H9 (cell line): ENCODE measurements at regions not wholly inside any gene's neighbourhood (a gene's known extent, or its start where the extent isn't known, plus 50 kb on each side); places are given as distances from the start of the nearest gene placed in this dataset.

Experiments used
- DNase-seq: peaks from one replicate; pipeline ENCODE4 v3.0.0-alpha.2; 2017
- H2AFZ ChIP-seq: one replicate; pipeline ENCODE4 v1.6.1; 2013; ENCODE audit warnings: mild to moderate bottlenecking, low read length, control low read depth, moderate library complexity
- H2AK5ac ChIP-seq: 2 replicates; pipeline ENCODE4 v1.6.1; 2013; ENCODE audit warnings: low read length, control low read depth, mixed read lengths; ENCODE audit not compliant: insufficient read length
- H2BK120ac ChIP-seq: one replicate; pipeline ENCODE4 v1.6.1; 2013; ENCODE audit warnings: low read depth, mild to moderate bottlenecking, low read length, control low read depth, inconsistent platforms; ENCODE audit not compliant: poor library complexity, severe bottlenecking
- H2BK12ac ChIP-seq: 2 replicates; pipeline ENCODE4 v1.6.1; 2013; ENCODE audit warnings: low read length, control low read depth, mixed read lengths, low read depth; ENCODE audit not compliant: insufficient read length
- H2BK15ac ChIP-seq: 2 replicates; pipeline ENCODE4 v1.6.1; 2013; ENCODE audit warnings: low read depth, low read length, control low read depth
- H2BK20ac ChIP-seq: one replicate; pipeline ENCODE4 v1.6.1; 2013; ENCODE audit warnings: low read depth, mild to moderate bottlenecking, low read length, control low read depth, inconsistent platforms; ENCODE audit not compliant: poor library complexity, severe bottlenecking
- H2BK5ac ChIP-seq: 2 replicates; pipeline ENCODE4 v1.6.1; 2013; ENCODE audit warnings: low read length, control low read depth, mixed read lengths; ENCODE audit not compliant: insufficient read length
- H3K14ac ChIP-seq: 2 replicates; pipeline ENCODE4 v1.6.1; 2013; ENCODE audit warnings: low read length, control low read depth; ENCODE audit not compliant: insufficient read depth
- H3K18ac ChIP-seq: 2 replicates; pipeline ENCODE4 v1.6.1; 2013; ENCODE audit warnings: low read depth, mild to moderate bottlenecking, mixed read lengths, low read length, control low read depth; ENCODE audit not compliant: insufficient read length
- H3K23ac ChIP-seq: 2 replicates; pipeline ENCODE4 v1.6.1; 2013; ENCODE audit warnings: low read length, control low read depth, mixed read lengths, low read depth; ENCODE audit not compliant: insufficient read length
- H3K23me2 ChIP-seq: 2 replicates; pipeline ENCODE4 v1.6.1; 2013; ENCODE audit warnings: low read depth, mild to moderate bottlenecking, mixed read lengths, low read length, control low read depth; ENCODE audit not compliant: insufficient read length, poor library complexity, severe bottlenecking
- H3K27ac ChIP-seq: 2 replicates; pipeline ENCODE4 v1.5.1; 2013; ENCODE audit warnings: low read length, control low read depth, mixed read lengths, low read depth; ENCODE audit not compliant: insufficient read length
- H3K27me3 ChIP-seq: 2 replicates; pipeline ENCODE4 v1.6.1; 2013; ENCODE audit warnings: low read length, control low read depth, inconsistent platforms; ENCODE audit not compliant: insufficient read depth
- H3K4ac ChIP-seq: 2 replicates; pipeline ENCODE4 v1.6.1; 2013; ENCODE audit warnings: low read depth, mild to moderate bottlenecking, control low read depth, inconsistent platforms, low read length, moderate library complexity
- H3K4me1 ChIP-seq: 2 replicates; pipeline ENCODE4 v1.6.1; 2013; ENCODE audit warnings: low read length, control low read depth, inconsistent platforms; ENCODE audit not compliant: insufficient read depth
- H3K4me2 ChIP-seq: 2 replicates; pipeline ENCODE4 v1.6.1; 2013; ENCODE audit warnings: low read length, control low read depth, mixed read lengths; ENCODE audit not compliant: insufficient read length, insufficient read depth
- H3K56ac ChIP-seq: 2 replicates; pipeline ENCODE4 v1.6.1; 2013; ENCODE audit warnings: low read depth, mild to moderate bottlenecking, mixed read lengths, low read length, control low read depth; ENCODE audit not compliant: insufficient read length
- H3K79me1 ChIP-seq: 2 replicates; pipeline ENCODE4 v1.6.1; 2013; ENCODE audit warnings: low read depth, mild to moderate bottlenecking, moderate library complexity, low read length, control low read depth, inconsistent platforms; ENCODE audit not compliant: insufficient read depth, poor library complexity, severe bottlenecking
- H3K79me2 ChIP-seq: 2 replicates; pipeline ENCODE4 v1.6.1; 2013; ENCODE audit warnings: low read length, control low read depth, inconsistent platforms; ENCODE audit not compliant: insufficient read depth
- H3K9ac ChIP-seq: 2 replicates; pipeline ENCODE4 v1.6.1; 2013; ENCODE audit warnings: low read length, control low read depth, mixed read lengths; ENCODE audit not compliant: insufficient read length; ENCODE audit errors: extremely low read depth
- H3K9me3 ChIP-seq: one replicate; pipeline ENCODE4 v1.6.1; 2013; ENCODE audit warnings: low read depth, low read length, inconsistent platforms; ENCODE audit not compliant: control insufficient read depth
- H3T11ph ChIP-seq: one replicate; pipeline ENCODE4 v1.6.1; 2013; ENCODE audit warnings: mild to moderate bottlenecking, low read length, control low read depth, inconsistent platforms
- H4K20me1 ChIP-seq: one replicate; pipeline ENCODE4 v1.6.1; 2013; ENCODE audit not compliant: control insufficient read depth, insufficient read length, insufficient read depth
- H4K5ac ChIP-seq: 2 replicates; pipeline ENCODE4 v1.6.1; 2013; ENCODE audit warnings: low read depth, mild to moderate bottlenecking, mixed read lengths, low read length, control low read depth; ENCODE audit not compliant: insufficient read length
- H4K8ac ChIP-seq: replicated peaks from 2 replicates; pipeline ENCODE4 v1.6.1; 2013; ENCODE audit warnings: low read length, control low read depth, mixed read lengths, low read depth; ENCODE audit not compliant: insufficient read length
- H4K91ac ChIP-seq: 2 replicates; pipeline ENCODE4 v1.6.1; 2013; ENCODE audit warnings: low read depth, mild to moderate bottlenecking, moderate library complexity, mixed read lengths, low read length, control low read depth; ENCODE audit not compliant: insufficient read length
- H3K27ac Mint-ChIP-seq, 3 experiments: 2 replicates in 2 of 3; 3 replicates in 1 of 3; pipeline ENCODE4 v1.8.0; 2020 to 2021; ENCODE audit warnings: mixed read lengths in 3 of 3, mild to moderate bottlenecking in 1 of 3, moderate library complexity in 1 of 3
- H3K27me3 Mint-ChIP-seq: 2 replicates; pipeline ENCODE4 v1.8.0; 2021; ENCODE audit warnings: low read depth, mild to moderate bottlenecking, moderate library complexity, mixed read lengths
- H3K36me3 Mint-ChIP-seq, 3 experiments: 2 replicates in 2 of 3; 3 replicates in 1 of 3; pipeline ENCODE4 v1.8.0; 2020 to 2021; ENCODE audit warnings: low read depth in 3 of 3, mixed read lengths in 3 of 3; ENCODE audit not compliant: insufficient read depth in 1 of 3
- H3K4me1 Mint-ChIP-seq, 2 experiments: 2 replicates each; pipeline ENCODE4 v1.8.0; 2020; ENCODE audit warnings: mixed read lengths in 2 of 2
- H3K4me3 Mint-ChIP-seq, 2 experiments: 2 replicates in 1 of 2; 3 replicates in 1 of 2; pipeline ENCODE4 v1.8.0; 2020 to 2021; ENCODE audit warnings: mild to moderate bottlenecking in 2 of 2, mixed read lengths in 2 of 2, moderate library complexity in 1 of 2
- H3K9me3 Mint-ChIP-seq, 2 experiments: 2 replicates in 1 of 2; 3 replicates in 1 of 2; pipeline ENCODE4 v1.8.0; 2020; ENCODE audit warnings: mild to moderate bottlenecking in 2 of 2, mixed read lengths in 2 of 2, moderate library complexity in 1 of 2
- CTCF ChIP-seq: fragments of 200-600 bp; sonication (generic); conservative IDR thresholded peaks from 3 replicates; pipeline ENCODE4 v1.8.0; 2021; ENCODE audit warnings: antibody characterized with exemption, mild to moderate bottlenecking
- WGBS: extraction: QIAGEN DNeasy Blood & Tissue Kit; methylation state at CpG from one replicate; pipeline ENCODE4 v1.1.7; 2013; ENCODE audit warnings: missing lambda C conversion rate, low lambda C conversion rate, mixed read lengths; ENCODE audit not compliant: insufficient read length; ENCODE audit errors: extremely low coverage; 5-methylcytosine and 5-hydroxymethylcytosine counted together

- H3K79me1 ChIP-seq = no peaks in the 10 kb centered on the region
- H2BK12ac ChIP-seq = no peak overlapping the region
- no peak overlapping the region for H3K9ac ChIP-seq
- no peak overlapping the region for H4K91ac ChIP-seq
- H2AK5ac ChIP-seq = no peak overlapping the region
- no peaks in the 10 kb centered on the region for H3K9me3 ChIP-seq
- no peak overlapping the region for H3K18ac ChIP-seq
- Mint-ChIP-seq H3K4me3 (no peak overlapping the region), H3K9me3 (no peaks in the 10 kb centered on the region), H3K27me3 (peaks cover 2% of the 10 kb centered on the region), H3K27ac (peak overlapping the region in 1 of 3 experiments; percentile 40; a peak in 1 of 7 replicates), H3K4me1 (no peaks in the 10 kb centered on the region), H3K36me3 (peaks cover 0 to 2% (median 0%) of the 10 kb centered on the region in 3 experiments; a peak in 2 of 7 replicates)
- no peak overlapping the region for H3K4me2 ChIP-seq
- H4K8ac ChIP-seq = no peak overlapping the region
- H3K27me3 ChIP-seq = no peaks in the 10 kb centered on the region
- no peak overlapping the region for H3T11ph ChIP-seq
- H2BK20ac ChIP-seq = no peak overlapping the region
- H3K14ac ChIP-seq = no peak overlapping the region
- no peak for DNase-seq
- H3K4me1 ChIP-seq = no peaks in the 10 kb centered on the region
- H2BK15ac ChIP-seq = no peak overlapping the region
- no CpG with 5 or more reads among the region's 3 CpGs for WGBS
- no peak for TF ChIP-seq CTCF
- no peaks in the 10 kb centered on the region for H3K79me2 ChIP-seq
- peaks cover 2% of the 10 kb centered on the region for H3K23me2 ChIP-seq
- no peak overlapping the region for H2AFZ ChIP-seq
- no peak overlapping the region for H4K5ac ChIP-seq
- no peak overlapping the region for H3K4ac ChIP-seq
- H3K23ac ChIP-seq = no peak overlapping the region
- no peaks in the 10 kb centered on the region for H4K20me1 ChIP-seq
- no peak overlapping the region for H3K56ac ChIP-seq
- H3K27ac ChIP-seq = no peak overlapping the region
- H2BK120ac ChIP-seq = no peak overlapping the region
- H2BK5ac ChIP-seq = no peak overlapping the region
Observed at GRCh38 chr15:87777054-87777561, 479.4 kb downstream of the NTRK3 start.
